ENCODE measurements at regions not wholly inside any gene's neighbourhood (a gene's known extent, or its start where the extent isn't known, plus 50 kb on each side); places are given as distances from the start of the nearest gene placed in this dataset.

GRCh38 chr20:52500157-52500556 lies 308.6 kb upstream of the ZFP64 start:
- TF ChIP-seq EZH2 (IDR thresholded peaks at IDR 0.05; ENCODE audit: insufficient read depth, poor library complexity, severe bottlenecking) = no peak
- TF ChIP-seq EZH2phosphoT487 (IDR thresholded peaks at IDR 0.05; ENCODE audit: insufficient read depth, low read depth) = no peak
